Endothelial cell of hepatic sinusoid (primary cell): ENCODE measurements at regions not wholly inside any gene's neighbourhood (a gene's known extent, or its start where the extent isn't known, plus 50 kb on each side); places are given as distances from the start of the nearest gene placed in this dataset.
"Not testable (repeated sequence)": the region's sequence is repeated elsewhere in the genome, so short reads cannot be mapped to it uniquely, and the experiment has no call there.

Experiments used
- in situ Hi-C: cut with HindIII; loops from 2 replicates; pipeline ENCODE4 v1.10.0; 2017; ENCODE audit warnings: low sequenced_read_pairs

DNA sequence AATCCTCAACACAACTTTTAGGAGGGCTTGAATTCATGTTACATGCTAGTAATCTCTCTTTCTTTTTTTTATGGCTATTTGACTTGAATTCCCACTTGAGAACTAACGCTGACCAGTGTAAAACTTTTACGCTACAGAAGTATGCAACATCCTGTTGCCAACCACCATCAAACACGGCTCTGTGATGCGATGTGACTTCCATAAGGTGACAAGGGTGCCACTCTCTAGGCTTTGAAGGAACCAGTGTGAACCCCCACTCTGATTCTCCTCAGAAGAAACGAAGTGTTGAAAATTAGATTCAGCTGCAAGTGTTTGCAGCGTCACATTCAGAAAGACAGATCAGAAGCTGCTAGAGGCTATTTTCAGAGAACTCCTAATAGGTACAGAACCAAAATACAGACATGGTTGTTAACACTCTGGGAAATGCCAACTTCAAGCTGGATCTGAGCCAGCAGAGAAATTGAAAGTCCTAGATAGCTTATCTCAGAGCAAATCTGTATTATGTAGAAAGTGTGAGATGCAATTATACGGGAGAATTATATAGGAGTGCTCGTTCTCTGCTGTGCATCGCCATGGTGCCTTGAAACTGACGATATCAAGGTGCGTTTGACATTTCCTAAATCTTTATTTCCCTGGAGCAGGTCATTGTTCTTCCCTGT lies 271.2 kb downstream of the LPIN1 start:
- in situ Hi-C loops, result no loop called here

- in situ Hi-C loops, result not testable (repeated sequence)
Measured at GRCh38 chr2:12018726-12019125, 272.3 kb downstream of the LPIN1 start.

GRCh38 chr2:12020833-12021469 lies 274.5 kb downstream of the LPIN1 start:
- in situ Hi-C loops, result no loop called here

DNA sequence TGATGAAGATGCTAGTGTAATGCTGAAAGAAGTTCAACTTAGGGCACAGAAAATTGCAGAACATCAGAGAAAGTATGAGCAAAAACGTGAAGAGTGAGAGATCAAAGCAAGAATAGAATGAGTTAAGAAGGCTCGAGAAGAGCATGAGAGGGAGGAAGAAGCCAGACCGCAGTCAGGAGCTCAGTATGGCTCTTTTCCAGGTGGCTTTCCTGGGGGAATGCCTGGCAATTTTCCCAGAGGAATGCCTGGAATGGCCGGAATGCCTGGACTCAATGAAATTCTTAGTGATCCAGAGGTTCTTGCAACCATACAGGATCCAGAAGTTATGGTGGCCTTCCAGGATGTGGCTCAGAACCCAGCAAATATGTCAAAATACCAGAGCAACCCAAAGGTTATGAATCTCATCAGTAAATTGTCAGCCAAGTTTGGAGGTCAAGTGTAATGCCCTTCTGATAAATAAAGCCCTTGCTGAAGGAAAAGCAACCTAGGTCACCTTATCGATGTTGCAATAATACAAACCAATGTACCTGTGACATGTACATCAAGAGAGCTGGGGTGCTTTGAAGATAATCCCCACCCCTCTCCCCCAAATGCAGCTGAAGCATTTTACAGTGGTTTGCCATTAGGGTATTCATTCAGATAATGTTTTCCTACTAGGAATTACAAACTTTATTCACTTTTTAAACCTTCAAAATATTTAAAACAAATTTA lies 277.9 kb downstream of the LPIN1 start:
- in situ Hi-C loops, result not testable (repeated sequence)

DNA sequence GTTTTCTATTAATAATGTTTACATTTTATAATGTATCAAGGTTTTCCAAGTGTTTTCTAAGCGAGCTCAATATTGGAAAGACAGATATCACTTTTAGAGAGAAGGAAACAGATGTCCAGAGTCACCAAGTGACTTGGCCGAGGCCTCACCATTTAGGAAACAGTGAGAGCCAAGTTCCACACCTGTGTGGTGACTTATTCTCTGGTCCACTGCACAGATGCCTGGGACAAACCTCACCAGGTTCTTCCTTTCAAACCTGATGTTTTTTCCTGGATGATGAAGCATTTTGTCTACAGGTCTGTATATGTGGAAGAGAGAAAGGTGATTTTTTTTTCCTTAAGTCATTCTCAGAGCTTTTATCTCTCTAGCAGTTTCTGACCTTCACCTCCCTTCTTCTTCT lies 280.7 kb downstream of the LPIN1 start:
- in situ Hi-C loops, result no loop called here

DNA sequence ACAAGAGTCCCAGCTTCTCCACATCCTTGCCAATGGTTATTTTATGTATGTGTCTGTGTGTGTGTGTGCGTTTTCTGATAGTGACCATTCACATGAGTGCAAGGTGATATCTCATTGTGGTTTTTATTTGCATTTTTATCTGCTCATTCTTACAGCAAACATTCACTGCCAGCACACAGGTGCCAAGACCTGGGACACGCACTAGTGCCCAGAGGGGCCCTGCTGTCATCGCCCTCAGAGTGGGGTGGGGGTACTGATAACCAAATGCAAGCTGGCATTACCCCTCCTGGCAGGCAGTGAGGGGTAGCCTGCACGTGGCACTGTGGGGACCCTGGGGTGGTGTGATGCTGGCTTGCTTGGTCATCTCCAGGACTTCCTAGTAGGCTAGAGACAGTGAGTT lies 285.4 kb downstream of the LPIN1 start:
- in situ Hi-C loops, result no loop called here

- in situ Hi-C loops, result no loop called here
Measured at GRCh38 chr2:12032398-12032797, 286.0 kb downstream of the LPIN1 start.

DNA sequence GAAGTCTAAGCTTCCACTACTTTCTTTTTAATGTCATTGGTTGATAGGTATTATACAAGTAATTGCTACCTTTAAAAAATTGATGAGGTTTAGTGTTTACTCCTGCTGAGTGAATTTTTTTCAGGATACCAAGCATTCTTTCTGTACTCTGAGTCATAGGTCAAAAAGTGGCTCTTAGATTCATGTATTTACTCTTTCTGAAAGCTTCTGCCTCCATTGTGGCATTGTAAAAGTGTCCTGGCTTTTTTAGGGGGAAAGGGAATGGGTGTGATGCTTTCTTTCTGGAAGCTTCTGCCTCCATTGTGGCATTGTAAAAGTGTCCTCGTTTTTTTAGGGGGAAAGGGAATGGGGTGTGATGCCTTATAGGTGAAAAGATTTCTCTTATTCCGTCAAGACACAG lies 286.5 kb downstream of the LPIN1 start:
- in situ Hi-C loops, result no loop called here

DNA sequence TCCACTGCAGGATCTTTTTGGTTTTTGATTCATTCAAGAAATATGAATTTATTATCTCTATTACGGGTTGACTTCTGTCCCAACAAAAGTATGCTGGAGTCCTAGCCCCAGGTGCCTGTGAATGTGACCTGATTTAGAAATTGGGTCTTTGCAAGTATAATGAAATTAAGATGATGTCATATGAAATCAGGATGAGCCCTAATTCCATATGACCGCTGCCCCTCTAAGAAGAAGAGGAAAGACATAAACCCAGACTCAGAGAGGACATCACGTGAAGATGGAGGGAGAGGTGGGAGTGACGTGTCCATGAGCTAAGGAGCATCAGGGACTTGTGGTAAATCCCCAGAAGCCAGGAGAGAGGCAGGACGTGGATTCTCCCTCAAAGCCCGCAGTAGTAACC lies 287.1 kb downstream of the LPIN1 start:
- in situ Hi-C loops, result no loop called here

DNA sequence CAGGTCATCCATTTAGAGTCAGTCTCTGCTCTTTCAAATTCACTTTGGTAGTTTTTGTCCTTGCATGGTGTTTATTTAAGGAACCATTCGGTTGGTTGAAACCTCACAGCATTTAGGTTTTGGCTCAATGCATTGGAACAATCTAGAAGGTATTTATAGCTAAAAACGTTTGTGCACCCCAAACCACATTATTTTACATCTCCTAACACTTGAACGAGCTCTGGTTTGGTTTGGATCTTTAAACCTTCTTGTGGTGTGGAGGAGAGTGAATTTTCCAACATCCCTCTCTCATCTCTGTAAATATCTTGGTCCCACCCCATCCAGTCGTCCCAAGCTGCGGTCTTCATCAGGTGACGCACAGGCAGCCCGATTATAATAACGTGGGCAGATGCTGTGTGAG lies 287.9 kb downstream of the LPIN1 start:
- in situ Hi-C loops, result no loop called here

DNA sequence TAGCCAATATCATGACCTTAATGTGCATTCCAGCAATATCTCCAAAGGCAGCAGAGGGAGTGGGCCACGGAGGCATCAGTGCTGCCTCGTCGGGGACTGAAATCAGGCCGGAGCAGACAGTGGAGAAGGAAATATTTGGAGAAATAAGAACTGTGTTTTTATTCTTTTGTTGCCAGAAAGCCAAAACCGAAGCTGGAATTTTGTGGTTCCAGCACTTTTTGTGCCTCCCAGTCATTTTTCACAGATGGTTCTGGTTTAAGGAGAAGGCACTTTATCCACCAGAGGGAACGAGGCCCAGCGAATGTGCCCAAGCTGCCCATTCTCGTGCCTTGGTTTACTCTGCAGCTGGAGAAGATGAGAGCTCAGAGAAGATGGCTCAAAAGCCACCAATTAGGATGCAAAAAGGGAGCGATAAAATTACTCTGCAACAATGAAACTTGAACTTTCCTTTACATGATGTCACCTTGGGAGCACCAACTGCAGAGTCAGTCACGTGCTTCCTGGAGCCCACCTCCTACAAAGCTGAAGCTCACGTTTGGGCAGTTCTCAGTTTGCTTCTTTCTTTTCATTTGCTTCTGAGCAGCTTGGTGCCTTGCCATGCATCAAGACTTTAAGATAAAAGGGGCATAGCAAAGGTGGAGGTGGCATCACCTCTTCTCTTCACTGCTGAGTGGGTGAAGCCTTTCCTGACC lies 288.7 kb downstream of the LPIN1 start:
- in situ Hi-C loops, result no loop called here

- in situ Hi-C loops, result no loop called here
Measured at GRCh38 chr2:12035956-12036639, 289.7 kb downstream of the LPIN1 start.

DNA sequence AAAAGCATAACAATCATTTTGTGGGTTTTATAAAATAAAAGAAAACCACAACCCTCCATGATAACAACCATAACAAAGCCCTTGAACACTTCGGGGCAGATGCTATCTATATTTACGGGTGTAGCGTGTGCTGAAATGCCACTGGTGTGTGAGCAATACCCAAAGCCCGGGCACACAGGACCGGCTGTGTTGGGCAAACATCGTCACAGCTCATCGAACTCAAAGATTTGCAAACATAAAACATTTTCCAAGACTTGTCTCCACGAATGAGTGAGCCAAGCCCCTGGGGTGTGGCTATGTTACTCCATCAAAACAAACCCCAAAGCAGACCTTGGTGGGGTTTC lies 290.2 kb downstream of the LPIN1 start:
- in situ Hi-C loops, result no loop called here

DNA sequence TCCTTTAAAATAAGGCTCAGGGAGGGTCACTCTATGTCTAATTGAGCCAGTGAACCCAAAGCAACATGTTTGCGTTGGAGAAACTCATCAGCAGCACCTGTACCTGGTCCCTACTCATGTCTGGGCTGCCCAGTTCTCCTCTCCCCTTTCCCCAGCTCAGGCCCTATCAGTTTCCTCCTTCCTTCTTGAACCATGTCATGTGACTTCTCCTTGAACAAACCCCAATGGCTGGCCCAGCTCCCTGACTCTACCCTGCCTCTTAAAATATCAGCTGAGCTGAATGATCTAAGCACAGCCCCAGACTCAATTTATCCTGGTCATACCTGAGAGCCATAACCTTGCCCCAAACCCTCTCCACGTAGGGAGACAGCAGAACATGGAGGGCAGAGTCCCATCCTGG lies 290.9 kb downstream of the LPIN1 start:
- in situ Hi-C loops, result no loop called here

- in situ Hi-C loops, result no loop called here
Measured at GRCh38 chr2:12041236-12041635, 294.8 kb downstream of the LPIN1 start.

DNA sequence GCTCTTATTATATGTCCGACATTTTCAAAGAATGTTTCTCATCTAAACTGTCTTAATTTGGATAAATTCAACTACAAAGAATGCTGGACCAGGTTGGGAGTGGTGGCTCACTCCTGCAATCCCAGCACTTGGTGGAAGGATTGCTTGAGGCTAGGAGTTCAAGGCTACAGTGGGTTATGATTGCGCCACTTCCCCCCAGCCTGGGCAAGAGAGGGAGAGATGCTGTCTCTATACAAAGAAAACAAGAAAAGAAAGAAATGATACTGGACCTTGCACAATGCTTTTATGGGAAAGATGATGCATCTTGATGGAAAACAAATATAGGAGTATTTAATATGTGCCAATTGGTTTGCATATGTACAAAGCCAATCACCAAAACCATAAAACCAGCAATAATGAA lies 296.7 kb downstream of the LPIN1 start:
- in situ Hi-C loops, result no loop called here

GRCh38 chr2:12044857-12045256 lies 298.4 kb downstream of the LPIN1 start:
- in situ Hi-C loops, result no loop called here

DNA sequence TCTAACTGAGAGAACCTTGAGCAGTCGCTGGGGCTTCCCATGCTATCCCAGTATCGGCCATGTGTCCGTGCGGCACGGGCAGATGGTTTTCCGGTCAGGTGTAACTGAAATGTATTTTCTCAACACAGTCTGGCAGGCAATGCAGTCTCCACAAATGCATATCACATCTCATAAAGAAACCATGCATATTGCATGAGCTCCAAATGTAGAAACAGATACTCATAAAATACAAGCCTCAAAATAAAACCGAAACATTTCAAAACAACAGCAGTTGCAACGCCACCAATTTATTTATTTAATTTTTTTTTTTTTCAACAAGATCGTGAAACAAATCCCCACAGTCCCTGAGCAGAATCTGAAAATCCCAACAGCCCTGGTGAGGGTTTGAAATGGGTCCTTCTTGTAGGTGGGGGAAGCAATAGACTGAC lies 299.4 kb downstream of the LPIN1 start:
- in situ Hi-C loops, result no loop called here

DNA sequence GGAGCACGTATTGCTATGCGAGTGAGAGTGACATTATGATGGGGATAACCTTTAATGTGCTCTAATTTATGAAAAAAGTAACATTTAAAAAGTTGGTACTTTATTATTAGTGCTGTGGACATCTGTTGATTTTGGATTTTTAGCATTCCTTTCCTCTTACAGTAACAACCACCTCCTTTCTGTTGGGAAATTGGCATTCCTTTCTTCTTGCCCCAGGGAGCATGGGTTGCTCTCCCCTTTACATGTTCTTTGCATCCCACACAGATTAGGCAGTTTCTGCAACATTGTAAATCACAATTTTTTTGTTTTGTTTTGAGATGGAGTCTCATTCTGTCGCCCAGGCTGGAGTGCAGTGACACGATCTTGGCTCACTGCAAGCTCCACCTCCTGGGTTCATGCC lies 300.2 kb downstream of the LPIN1 start:
- in situ Hi-C loops, result no loop called here

- in situ Hi-C loops, result no loop called here
Measured at GRCh38 chr2:12047761-12048160, 301.3 kb downstream of the LPIN1 start.

DNA sequence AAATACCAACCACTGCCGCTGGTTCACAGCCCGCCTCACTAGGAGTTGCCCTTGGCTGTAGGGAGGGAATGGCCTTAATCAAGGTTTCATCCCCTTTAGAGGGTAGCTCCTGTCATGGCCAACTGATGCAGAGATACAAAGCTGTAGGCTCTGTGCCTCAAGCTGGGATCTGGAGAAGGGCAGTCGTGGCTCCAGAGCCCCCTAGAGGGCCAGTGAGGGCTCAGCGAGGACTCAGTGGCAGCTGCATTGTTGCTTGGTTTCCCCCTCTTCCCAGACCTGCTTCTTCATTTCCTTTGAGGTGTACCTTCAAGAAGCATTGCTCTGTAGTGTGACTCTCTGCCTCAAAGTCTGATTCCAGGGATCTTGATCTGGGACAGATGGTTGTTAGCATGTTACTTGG lies 302.1 kb downstream of the LPIN1 start:
- in situ Hi-C loops, result no loop called here
